Psoas muscle (tissue), 7 donors: ENCODE measurements at regions not wholly inside any gene's neighbourhood (a gene's known extent, or its start where the extent isn't known, plus 50 kb on each side); places are given as distances from the start of the nearest gene placed in this dataset.

ENCODE experiments used
- ATAC-seq, 4 donors: fragments of 200-7000 bp; cut with Tn5 transposase; one replicate each; pipeline ENCODE4 v1.9.1; 2020; ENCODE audit warnings: moderate library complexity in 3 of 4, mild to moderate bottlenecking in 2 of 4
- DNase-seq, 2 donors: peaks; one replicate each; pipeline ENCODE4 v3.0.0-alpha.2; 2020
- H3K27ac ChIP-seq: fragments of 200-600 bp; one replicate; pipeline ENCODE4 v1.8.0; 2022
- H3K27me3 ChIP-seq, 3 donors: fragments of 200-600 bp in 1 of 3; one replicate each; pipeline versions ENCODE4 v1.6.1 to v1.8.0; 2013 to 2022; ENCODE audit warnings: low read length in 2 of 3, mild to moderate bottlenecking in 2 of 3, moderate library complexity in 1 of 3; ENCODE audit not compliant: insufficient read depth in 3 of 3
- H3K36me3 ChIP-seq, 2 donors: fragments of 200-600 bp in 1 of 2; one replicate each; pipeline versions ENCODE4 v1.6.1 to v1.8.0; 2013 to 2022; ENCODE audit warnings: low read depth in 1 of 2, mild to moderate bottlenecking in 1 of 2, moderate library complexity in 1 of 2; ENCODE audit not compliant: insufficient read depth in 1 of 2
- H3K4me1 ChIP-seq: fragments of 200-600 bp; one replicate; pipeline ENCODE4 v1.8.0; 2022
- H3K4me3 ChIP-seq: fragments of 200-600 bp; one replicate; pipeline ENCODE4 v1.8.0; 2022; ENCODE audit warnings: mild to moderate bottlenecking
- H3K9me3 ChIP-seq: fragments of 200-600 bp; one replicate; pipeline ENCODE4 v1.8.0; 2022
- CTCF ChIP-seq: fragments of 200-600 bp; IDR thresholded peaks from one replicate; pipeline ENCODE4 v1.8.0; 2022; ENCODE audit warnings: antibody characterized with exemption
- WGBS, 3 donors: extraction: QIAGEN DNeasy Blood & Tissue Kit; methylation state at CpG; one replicate each; pipeline versions ENCODE4 v1.1.6 to v1.1.7; 2013; 5-methylcytosine and 5-hydroxymethylcytosine counted together
- intact Hi-C, 2 donors: fragments of 100-400 bp; cut with DNase I; formaldehyde crosslinking; loops; one replicate each; pipeline versions ENCODE4 v1.11.0 to v1.14.2; 2022
- donor health status: healthy with polysubstance abuse.
- donor health status: DM: no; HTN: no; CAD: no; lungs with moderate emphysema.
- donor health status: Bipolar disorder and iron deficiency.
- donor health status: healthy.
- donor health status: DM: yes; HTN: yes; CAD: no.
- donor health status: DM: no; HTN: no; CAD: no.
- donor health status: DM: yes; HTN: yes; CAD: no.

- TF ChIP-seq CTCF = no peak
- no peak overlapping the region for H3K27ac ChIP-seq
- 91 to 94% (median 93%) methylated on average over 2 of the region's 2 CpGs for WGBS, 3 donors
- H3K4me3 ChIP-seq = no peak overlapping the region
- DNase-seq (no peak), ATAC-seq (no peak)
- H3K36me3 ChIP-seq = no peaks in the 10 kb centered on the region
- H3K27me3 ChIP-seq = no peaks in the 10 kb centered on the region
- intact Hi-C loops = no loop called here
- H3K9me3 ChIP-seq = peaks cover 5% of the 10 kb centered on the region
- H3K4me1 ChIP-seq = no peaks in the 10 kb centered on the region
Observed at GRCh38 chr2:144261966-144262365, 258.0 kb downstream of the ZEB2 start.

DNA sequence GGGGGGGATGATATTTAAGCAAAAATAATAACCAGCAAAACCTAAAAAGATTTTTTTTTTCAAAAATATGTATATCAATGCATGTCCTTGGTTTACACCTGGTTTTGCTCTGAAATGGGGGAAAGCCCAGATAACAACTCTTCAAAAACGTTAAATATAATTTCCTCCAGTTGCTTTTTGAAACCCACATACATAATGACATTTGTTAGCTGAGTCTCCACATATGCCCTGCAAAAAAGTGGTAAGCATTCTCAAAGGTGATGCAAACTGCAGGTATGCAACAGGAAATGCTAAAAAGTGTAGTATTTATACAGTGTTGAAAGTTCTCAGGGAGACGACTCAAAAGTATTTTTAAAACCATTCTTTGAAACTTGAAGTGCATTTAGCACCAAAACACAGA lies 258.6 kb downstream of the ZEB2 start:
- intact Hi-C loops = no loop called here
- WGBS, 3 donors = 79 to 90% (median 89%) methylated on average over 2 of the region's 2 CpGs
- H3K4me1 ChIP-seq = no peaks in the 10 kb centered on the region
- peaks cover 5% of the 10 kb centered on the region for H3K9me3 ChIP-seq
- no peak overlapping the region for H3K4me3 ChIP-seq
- H3K27ac ChIP-seq = no peak overlapping the region
- no peak for TF ChIP-seq CTCF
- no peaks in the 10 kb centered on the region for H3K36me3 ChIP-seq
- no peaks in the 10 kb centered on the region for H3K27me3 ChIP-seq
- DNase-seq (no peak), ATAC-seq (no peak)

DNA sequence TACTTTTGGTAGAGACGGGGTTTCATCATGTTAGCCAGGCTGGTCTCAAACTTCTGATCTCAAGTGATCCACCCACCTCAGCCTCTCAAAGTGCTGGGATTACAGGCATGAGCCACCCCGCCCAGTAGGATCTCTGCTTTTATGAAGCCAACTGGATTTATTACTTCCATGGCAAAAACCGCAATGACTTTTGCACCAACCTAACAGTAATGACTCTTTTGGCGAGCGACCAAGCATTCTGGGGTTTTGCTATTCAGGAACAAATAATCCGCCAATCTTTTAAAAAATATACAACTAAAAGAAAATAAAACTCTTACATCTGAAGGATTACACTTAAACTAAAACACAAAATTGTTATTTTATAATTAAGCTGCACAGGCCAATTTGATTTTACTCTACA lies 260.6 kb downstream of the ZEB2 start:
- H3K27ac ChIP-seq = no peak overlapping the region
- no peak for ATAC-seq

GRCh38 chr2:144258154-144258553 lies 261.8 kb downstream of the ZEB2 start:
- H3K9me3 ChIP-seq = peaks cover 21% of the 10 kb centered on the region
- no peaks in the 10 kb centered on the region for H3K27me3 ChIP-seq
- no peak overlapping the region for H3K27ac ChIP-seq
- WGBS, 3 donors = 92 to 96% (median 94%) methylated on average over 2 of the region's 2 CpGs
- no peak for TF ChIP-seq CTCF
- intact Hi-C loops = no loop called here
- H3K4me3 ChIP-seq = no peak overlapping the region
- ATAC-seq = no peak
- no peak for DNase-seq
- no peaks in the 10 kb centered on the region for H3K4me1 ChIP-seq
- no peaks in the 10 kb centered on the region for H3K36me3 ChIP-seq

More for the DNA sequence above, 260.6 kb downstream of the ZEB2 start:
- Histone ChIP-seq H3K27me3 (no peaks in the 10 kb centered on the region), H3K9me3 (peaks cover 9% of the 10 kb centered on the region), H3K36me3 (no peaks in the 10 kb centered on the region), H3K4me1 (no peaks in the 10 kb centered on the region), H3K4me3 (no peak overlapping the region)
- no peak for DNase-seq
- no peak for TF ChIP-seq CTCF
- intact Hi-C loops = no loop called here
- WGBS, 3 donors = 90 to 96% (median 94%) methylated on average over 6 of the region's 6 CpGs

DNA sequence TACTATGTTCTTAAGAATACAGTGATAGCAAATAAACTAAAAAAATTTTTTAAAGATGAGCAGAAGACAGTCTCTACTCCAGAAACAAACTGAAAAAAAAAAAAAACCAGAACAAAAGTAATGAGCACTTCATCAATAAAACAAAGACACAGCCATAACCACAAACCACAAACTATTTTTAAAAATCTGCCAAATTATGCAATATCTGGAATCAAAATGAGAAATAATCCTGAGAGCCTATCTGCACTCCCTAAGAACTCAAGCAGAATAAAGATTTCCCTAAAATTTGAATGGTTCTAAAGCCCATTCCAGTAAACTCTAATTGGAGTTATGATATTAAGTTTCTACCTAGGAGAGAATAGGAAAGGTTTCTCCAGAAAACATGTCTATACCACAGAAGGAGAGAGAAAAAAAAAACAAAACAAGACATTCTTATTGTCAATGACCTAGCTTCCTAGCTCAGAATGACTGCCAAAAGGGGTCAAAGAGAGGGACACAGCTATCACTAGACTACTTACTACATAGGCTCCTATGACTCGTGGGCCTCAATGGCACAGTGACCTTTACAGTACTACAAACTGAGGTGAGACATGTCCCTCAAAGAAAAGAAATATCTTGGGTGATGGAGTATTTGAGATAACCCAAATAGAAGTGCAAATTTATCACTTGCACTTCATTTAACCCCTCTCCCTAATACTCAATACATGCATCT lies 262.8 kb downstream of the ZEB2 start:
- 24 to 88% (median 86%) methylated on average over 1 of the region's 1 CpG for WGBS, 3 donors
- ATAC-seq (no peak), DNase-seq (no peak)
- H3K4me1 ChIP-seq = no peaks in the 10 kb centered on the region
- intact Hi-C loops = no loop called here
- H3K4me3 ChIP-seq = no peak overlapping the region
- peaks cover 29% of the 10 kb centered on the region for H3K9me3 ChIP-seq
- no peaks in the 10 kb centered on the region for H3K27me3 ChIP-seq
- H3K36me3 ChIP-seq = no peaks in the 10 kb centered on the region
- H3K27ac ChIP-seq = no peak overlapping the region
- no peak for TF ChIP-seq CTCF
